HepG2 (cell line): ENCODE measurements at regions not wholly inside any gene's neighbourhood (a gene's known extent, or its start where the extent isn't known, plus 50 kb on each side); places are given as distances from the start of the nearest gene placed in this dataset.

Experiments used
- ATAC-seq: fragments of 200-7000 bp; cut with Tn5 transposase; 3 replicates; pipeline ENCODE4 v1.9.1; 2020; ENCODE audit warnings: mild to moderate bottlenecking, moderate library complexity
- BruUV-seq: library from RNA; stranded (reverse); fragments of 400-500 nt; replicated peaks from 2 replicates; lab custom pipeline; 2021; lab: Mats Ljungman, UMichigan
- CTCF ChIA-PET: fragments of 300-600 bp; formaldehyde crosslinking; extraction: SDS; loops from one replicate; lab custom pipeline; 2021; ENCODE audit warnings: low total read pairs, inconsistent platforms, low intra/inter-chr PET ratio; lab: Yijun Ruan, JAX
- POLR2A ChIA-PET: fragments of 350-600 bp; sonication (Branson Sonifier 250); formaldehyde crosslinking; loops from one replicate; lab custom pipeline; 2020; ENCODE audit warnings: antibody characterized with exemption, inconsistent platforms; lab: Yijun Ruan, JAX
- DNase-seq: peaks from one replicate; pipeline ENCODE4 v3.0.0-alpha.2; 2015; ENCODE audit warnings: low spot score
- FAIRE-seq: peaks from 3 replicates; lab custom pipeline; 2011; peaks lifted over from hg19 to GRCh38; lab: Jason Lieb, UNC
- H2AFZ ChIP-seq: one replicate; pipeline ENCODE4 v1.6.1; 2011; ENCODE audit warnings: low read length, inconsistent platforms
- H3K27ac ChIP-seq: fragments of 300-600 bp; 3 replicates; pipeline ENCODE4 v1.8.0; 2011; ENCODE audit warnings: mixed run types, mild to moderate bottlenecking, mixed read lengths, low read length, inconsistent platforms; ENCODE audit not compliant: insufficient read depth; ENCODE audit errors: extremely low read length
- H3K27me3 ChIP-seq, 2 experiments: fragments of 200-600 bp in 1 of 2; 2 replicates in 1 of 2; 3 replicates in 1 of 2; pipeline versions ENCODE4 v1.6.0 to v1.8.0; 2011; ENCODE audit warnings: low read length in 2 of 2, mild to moderate bottlenecking in 2 of 2, moderate library complexity in 2 of 2, inconsistent platforms in 1 of 2; ENCODE audit not compliant: insufficient read depth in 2 of 2, control insufficient read depth in 1 of 2
- H3K36me3 ChIP-seq, 2 experiments: fragments of 200-600 bp in 1 of 2; replicated peaks in 1 of 2; 2 replicates in 1 of 2; 3 replicates in 1 of 2; pipeline versions ENCODE4 v1.5.1 to v1.8.0; 2011; ENCODE audit warnings: low read length in 2 of 2, inconsistent platforms in 1 of 2; ENCODE audit not compliant: insufficient read depth in 2 of 2, control insufficient read depth in 1 of 2
- H3K4me1 ChIP-seq: 2 replicates; pipeline ENCODE4 v1.5.1; 2012; ENCODE audit warnings: low read length, inconsistent platforms; ENCODE audit not compliant: insufficient read depth
- H3K4me2 ChIP-seq: 2 replicates; pipeline ENCODE4 v1.6.0; 2011; ENCODE audit warnings: low read depth, low read length, inconsistent platforms
- H3K4me3 ChIP-seq, 3 experiments: fragments of 200-600 bp in 1 of 3; sonication (generic), shearing (Covaris generic) in 1 of 3; replicated peaks in 1 of 3; 2 replicates each; pipeline ENCODE4 v1.5.1; 2011 to 2016; ENCODE audit warnings: low read length in 3 of 3, inconsistent platforms in 2 of 3, low read depth in 2 of 3, mild to moderate bottlenecking in 2 of 3, control low read depth in 1 of 3, mixed read lengths in 1 of 3; ENCODE audit not compliant: insufficient read depth in 1 of 3
- H3K79me2 ChIP-seq: one replicate; pipeline ENCODE4 v1.6.1; 2011; ENCODE audit warnings: low read length, inconsistent platforms; ENCODE audit not compliant: insufficient read depth
- H3K9ac ChIP-seq: 2 replicates; pipeline ENCODE4 v1.6.0; 2011; ENCODE audit warnings: mild to moderate bottlenecking, low read depth, low read length, inconsistent platforms; ENCODE audit not compliant: insufficient read depth
- H3K9me3 ChIP-seq: 2 replicates; pipeline ENCODE4 v1.5.1; 2012; ENCODE audit warnings: mild to moderate bottlenecking, low read length
- H4K20me1 ChIP-seq: 2 replicates; pipeline ENCODE4 v1.6.0; 2011; ENCODE audit warnings: inconsistent platforms, mild to moderate bottlenecking, low read length, moderate library complexity; ENCODE audit not compliant: insufficient read depth
- ZHX2 ChIP-seq, 2 experiments: sonication (generic) in 1 of 2; formaldehyde crosslinking in 1 of 2; IDR thresholded peaks; 2 replicates each; pipeline versions ENCODE4 v1.6.1 to v1.9.0; 2014 to 2022; ENCODE audit warnings: antibody characterized with exemption in 1 of 2, borderline replicate concordance in 1 of 2, inconsistent platforms in 1 of 2, low read depth in 1 of 2, missing genetic modification reagents in 1 of 2
- ZNF3 ChIP-seq: IDR thresholded peaks from 2 replicates; pipeline ENCODE4 v1.7.0; 2017; ENCODE audit warnings: inconsistent platforms
- ZNF329 ChIP-seq: sonication (generic); formaldehyde crosslinking; IDR thresholded peaks from 2 replicates; pipeline ENCODE4 v1.9.0; 2021; ENCODE audit warnings: low read depth, mild to moderate bottlenecking, missing genetic modification reagents
- WGBS: methylation state at CpG from one replicate; pipeline ENCODE4 v1.1.6; 2017; ENCODE audit warnings: low lambda C conversion rate; 5-methylcytosine and 5-hydroxymethylcytosine counted together
- in situ Hi-C: cut with HindIII; loops from 2 replicates; pipeline ENCODE4 v1.10.0; 2017; ENCODE audit warnings: low pct_unique_long_range_greater_than_20kb; ENCODE audit not compliant: extremely low pct_ligation_motif_present
- intact Hi-C: fragments of 100-400 bp; cut with micrococcal nuclease; formaldehyde crosslinking; loops from one replicate; pipeline ENCODE4 v1.10.0; 2022; ENCODE audit not compliant: unreplicated experiment

DNA sequence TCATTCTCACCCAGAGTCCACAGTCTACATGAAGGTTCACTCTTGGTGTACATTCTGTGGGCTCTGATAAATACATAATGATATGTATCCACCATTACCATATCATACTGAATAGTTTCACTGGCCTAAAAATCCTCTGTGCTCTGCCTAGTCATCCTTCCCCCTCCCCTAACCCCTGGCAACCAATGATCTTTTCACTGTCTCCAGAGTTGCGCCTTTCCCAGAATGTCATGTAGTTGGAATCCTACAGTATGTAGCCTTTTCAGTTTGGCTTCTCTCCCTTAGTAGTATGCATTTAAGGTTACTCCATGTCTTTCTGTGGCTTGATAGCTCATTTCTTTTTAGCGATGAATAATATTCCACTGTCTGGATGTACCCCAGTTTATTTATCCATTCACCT is 101.3 kb downstream of the NOG start:
- no peaks in the 10 kb centered on the region for H3K36me3 ChIP-seq
- H3K4me3 ChIP-seq, result no peak overlapping the region
- no peaks in the 10 kb centered on the region for H4K20me1 ChIP-seq
- no peak overlapping the region for H3K27ac ChIP-seq
- H3K27me3 ChIP-seq, result peaks cover 0 to 40% of the 10 kb centered on the region in 2 experiments; a peak in 4 of 5 replicates
- no peak for FAIRE-seq
- no peak for ATAC-seq
- BruUV-seq, result no TSS peak
- no peak overlapping the region for H2AFZ ChIP-seq
- H3K4me2 ChIP-seq, result no peak overlapping the region
- H3K9me3 ChIP-seq, result no peaks in the 10 kb centered on the region
- ChIA-PET POLR2A (no interaction called here), CTCF (no interaction called here)
- in situ Hi-C loops, result no loop called here
- 48% methylated on average over 2 of the region's 2 CpGs for WGBS
- DNase-seq, result no peak
- H3K79me2 ChIP-seq, result no peaks in the 10 kb centered on the region
- TF ChIP-seq ZNF3 (no peak), ZNF329 (CRISPR knock-in tag) (no peak), ZHX2 (IDR thresholded peaks at IDR 0.05; ENCODE audit: low read depth) (no peak), ZHX2 (CRISPR knock-in tag; IDR thresholded peaks at IDR 0.05; ENCODE audit: borderline replicate concordance) (no peak)
- TF ChIP-seq, all 625 proteins: peak for 0
- intact Hi-C loops, result no loop called here
- Histone ChIP-seq H3K4me1 (no peaks in the 10 kb centered on the region), H3K9ac (no peak overlapping the region)
